ENCODE measurements at regions not wholly inside any gene's neighbourhood (a gene's known extent, or its start where the extent isn't known, plus 50 kb on each side); places are given as distances from the start of the nearest gene placed in this dataset.
"Not testable (repeated sequence)": the region's sequence is repeated elsewhere in the genome, so short reads cannot be mapped to it uniquely, and the experiment has no call there.

DNA sequence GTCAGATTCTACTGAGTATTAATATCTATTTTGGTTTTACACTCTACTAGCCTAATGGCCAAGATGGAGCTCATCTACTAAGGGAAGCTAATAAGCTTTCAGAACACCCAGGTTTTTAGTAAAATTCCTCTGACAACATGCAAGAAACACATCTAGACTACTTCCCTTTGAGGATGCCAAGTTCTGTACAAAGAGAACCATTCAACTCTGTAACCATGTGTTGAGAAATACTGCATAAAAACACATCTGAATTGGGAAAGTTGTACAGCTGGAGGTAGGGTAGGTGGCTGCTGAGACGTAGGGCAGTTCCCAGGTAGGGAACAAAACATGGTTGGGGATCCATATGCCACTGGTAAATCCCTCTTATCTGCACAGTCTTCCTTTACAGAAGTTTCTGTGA, 66.2 kb downstream of the SC5D start:
- DNase-seq = no peak

DNA sequence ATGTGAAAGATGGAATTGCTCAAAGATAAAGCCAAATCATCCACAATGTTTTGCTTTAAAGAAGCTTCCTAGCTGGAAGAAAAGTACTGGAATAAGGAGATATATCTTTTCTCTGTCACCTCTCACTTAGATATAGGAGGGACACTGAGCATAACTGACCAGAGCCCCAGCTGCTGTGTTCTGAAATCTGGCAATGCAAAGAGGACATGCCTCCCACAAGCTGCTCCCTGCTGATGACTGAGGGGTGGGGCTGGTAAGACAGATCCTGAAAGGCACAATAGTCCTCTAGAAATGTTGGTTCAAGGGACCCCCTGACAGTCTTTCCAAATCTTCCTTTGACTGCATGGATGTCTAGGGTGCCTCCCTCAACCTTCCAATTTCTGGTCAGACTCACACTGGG, 67.0 kb downstream of the SC5D start:
- no peak for DNase-seq

DNA sequence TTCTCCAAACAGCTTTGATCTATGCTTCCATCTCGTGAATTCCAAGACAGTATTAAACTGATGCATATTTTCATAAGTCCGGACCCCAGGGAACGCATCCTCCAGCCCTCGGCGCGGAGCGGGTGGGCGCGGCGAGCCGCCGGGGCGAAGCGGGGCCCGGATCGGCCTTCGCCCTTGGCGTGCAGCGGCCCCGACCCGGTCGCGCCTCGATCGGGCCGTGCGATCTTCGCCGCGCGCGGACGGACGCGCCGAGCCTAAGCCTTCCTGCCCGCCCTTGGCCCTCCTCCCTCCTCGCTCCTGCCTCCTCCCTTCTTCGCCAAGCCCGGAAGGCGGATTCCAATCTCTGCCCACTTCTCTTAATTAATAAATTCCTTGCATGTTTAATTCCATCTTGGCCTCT, 70.4 kb downstream of the SC5D start:
- DNase-seq = not testable (repeated sequence)

DNA sequence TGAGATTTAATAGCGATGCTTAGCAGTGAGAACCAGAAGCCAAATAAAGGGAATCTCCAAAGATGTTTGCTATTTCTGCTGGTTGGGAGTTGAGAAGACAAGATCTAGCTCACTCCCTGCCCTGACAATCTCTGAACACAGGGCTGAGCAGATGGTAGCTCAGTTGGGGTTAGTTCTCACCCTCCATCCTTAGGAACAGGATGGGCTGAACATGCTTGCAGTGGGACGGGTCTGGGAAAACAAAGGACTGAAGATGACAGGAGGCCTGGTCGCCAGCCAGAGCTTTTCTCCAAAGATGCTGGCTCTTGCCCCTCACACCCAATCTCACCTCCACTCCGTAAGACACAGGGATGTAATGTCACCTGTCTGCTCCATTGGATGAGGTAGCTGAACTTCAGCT, 72.7 kb downstream of the SC5D start:
- DNase-seq = no peak

DNA sequence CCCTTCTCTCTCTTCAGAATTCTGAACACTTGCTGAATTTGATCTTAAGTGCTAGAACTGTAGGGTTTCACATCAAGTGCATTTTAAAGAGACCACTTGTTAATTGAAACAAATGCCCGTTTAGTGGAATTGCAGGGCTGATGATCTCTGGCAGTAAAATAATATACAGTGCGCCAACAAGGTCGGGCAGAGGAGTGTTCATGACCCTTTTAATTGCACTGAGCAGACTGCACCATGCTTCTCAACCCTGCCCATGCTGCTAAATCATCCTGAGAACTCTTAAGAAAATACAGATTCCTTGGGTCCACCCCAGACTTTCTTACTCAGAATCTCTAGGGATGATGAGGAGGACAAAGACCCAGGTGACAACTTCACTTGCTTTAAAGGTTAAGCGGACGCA, 73.5 kb downstream of the SC5D start:
- no peak for DNase-seq

DNA sequence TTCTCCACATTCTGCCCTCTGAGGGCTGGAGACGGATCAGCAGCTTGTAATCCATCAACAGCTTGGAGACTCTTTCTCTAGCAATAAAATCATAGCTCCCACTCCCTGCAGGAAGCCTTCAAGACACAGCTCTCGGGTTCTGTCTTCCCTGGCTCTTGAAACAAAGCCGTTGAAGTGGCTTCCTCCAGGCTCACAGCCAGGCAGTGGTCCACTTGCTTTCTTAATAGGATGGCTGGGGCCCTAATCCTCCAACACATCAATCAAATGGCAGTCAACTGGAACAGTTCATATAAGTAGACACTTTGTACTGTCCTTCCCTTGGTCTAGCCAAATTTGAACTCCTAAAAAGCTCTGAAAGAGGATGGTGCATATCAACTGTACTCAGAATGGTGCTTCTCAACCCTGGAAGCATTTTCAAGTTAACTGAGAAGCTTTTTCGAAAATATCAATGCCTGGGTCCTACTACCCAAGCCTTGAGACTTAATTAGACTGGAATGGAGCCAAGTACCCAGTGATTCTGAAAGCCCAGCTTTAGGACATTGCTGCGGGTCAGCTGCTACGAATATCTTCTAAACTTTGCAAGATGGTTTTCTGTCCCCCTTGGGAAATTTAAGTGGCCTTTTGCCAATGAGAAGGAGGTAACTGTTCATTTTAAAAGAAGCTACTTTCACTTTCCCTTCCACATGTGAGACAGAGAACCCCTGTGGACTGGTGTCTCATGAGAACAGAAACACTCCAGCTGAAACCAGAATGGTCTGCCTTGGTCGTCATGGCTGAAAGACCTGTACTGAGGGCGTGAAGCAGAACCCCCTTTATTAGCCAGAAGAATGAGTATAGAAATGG, 74.7 kb downstream of the SC5D start:
- DNase-seq = peak; percentile 75

DNA sequence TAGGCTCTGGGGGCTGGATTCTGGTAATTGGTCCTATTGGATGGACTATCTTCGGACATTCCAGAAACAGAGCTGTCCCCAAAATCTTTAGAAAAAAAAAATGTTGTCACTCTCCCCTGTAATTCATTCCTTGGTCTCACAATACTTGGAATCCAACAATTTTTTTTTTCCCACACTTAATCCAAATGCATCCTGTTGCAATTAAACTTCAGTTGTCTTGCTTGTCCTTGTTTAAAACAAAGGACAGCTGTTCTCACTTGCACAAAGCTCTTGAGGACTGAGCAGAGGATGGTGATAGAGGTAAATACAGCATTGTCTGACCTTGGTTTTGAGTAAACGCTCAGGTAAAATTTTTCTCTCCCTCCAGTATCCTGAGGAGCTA, 75.3 kb downstream of the SC5D start:
- no peak for DNase-seq

DNA sequence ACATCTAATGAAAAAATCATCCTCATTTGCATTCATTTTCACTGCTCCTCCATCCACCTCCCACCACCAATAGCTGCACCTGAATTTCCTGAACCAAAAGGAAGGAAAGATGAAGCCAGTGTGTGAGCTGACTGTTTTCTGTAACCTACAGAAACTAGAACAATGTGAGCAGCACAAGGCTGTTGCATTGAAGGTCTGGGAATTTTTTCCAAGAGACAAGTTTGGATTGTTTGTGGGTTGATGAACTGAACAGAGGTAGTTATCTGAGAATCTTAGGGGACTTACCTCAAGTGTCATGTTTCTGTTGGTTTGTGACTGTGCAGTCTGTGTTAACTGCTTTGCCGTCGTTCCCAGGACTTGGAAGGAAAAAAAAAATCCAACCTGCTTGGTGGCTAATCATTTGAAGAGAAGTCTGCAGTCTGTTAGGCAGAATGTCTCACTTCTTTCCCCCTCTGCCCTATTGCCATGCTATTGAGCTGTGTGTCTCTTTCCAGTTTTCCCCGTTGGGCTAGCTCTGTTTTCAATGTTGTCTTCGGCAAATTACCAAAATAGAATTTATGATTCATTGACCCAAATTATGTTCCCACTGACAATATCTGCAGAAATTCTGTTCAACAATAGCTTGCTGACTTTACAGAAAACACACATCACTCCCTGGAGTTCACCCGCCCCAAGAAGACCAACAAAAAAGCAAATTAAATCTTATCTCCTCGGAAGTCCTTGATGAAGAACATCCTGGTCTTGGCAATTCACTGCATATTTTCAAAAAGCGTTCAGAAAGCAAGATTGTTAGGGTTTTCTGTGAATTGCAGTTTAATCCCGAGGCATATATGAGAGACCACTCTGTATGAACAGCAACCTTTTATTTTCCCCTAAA, 76.0 kb downstream of the SC5D start:
- DNase-seq = no peak

DNA sequence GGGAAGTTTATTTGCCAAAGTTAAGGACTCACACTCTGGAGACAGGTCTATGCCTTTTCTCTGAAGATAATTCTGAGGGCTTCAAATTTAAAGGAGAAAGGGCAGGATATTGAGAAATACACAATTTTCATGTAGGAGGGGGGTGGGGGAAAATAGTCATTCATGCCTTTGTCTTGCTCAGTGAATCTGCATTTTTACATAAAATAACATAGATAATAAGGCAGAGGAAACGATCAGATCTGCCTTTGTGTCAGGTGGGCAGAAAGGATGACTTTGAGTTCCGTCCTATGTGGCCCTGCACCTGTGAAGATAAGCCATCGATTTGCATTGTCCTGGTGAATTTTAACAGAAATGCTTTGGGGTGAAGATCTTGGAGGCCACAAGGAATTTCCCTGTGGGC, 76.8 kb downstream of the SC5D start:
- no peak for DNase-seq

DNA sequence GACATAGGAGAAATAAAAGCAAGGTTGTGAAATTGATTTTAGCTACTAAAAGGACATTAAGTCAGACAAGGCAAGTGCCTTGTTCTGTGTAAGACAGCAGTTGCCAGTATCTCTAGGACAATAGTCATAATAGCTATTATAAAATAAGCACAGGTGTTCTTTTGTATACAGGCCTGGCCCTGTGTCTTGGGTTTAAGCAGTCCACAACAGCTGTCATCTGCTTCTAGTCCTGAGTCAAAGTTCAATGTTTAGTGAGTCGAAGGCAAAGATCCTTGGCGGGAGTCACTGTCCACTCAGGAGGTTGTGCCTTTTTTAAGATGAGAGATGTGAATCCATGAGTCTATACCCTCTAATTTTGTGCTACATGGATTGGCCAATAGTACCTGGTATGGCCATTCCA, 79.5 kb downstream of the SC5D start:
- DNase-seq = no peak

DNA sequence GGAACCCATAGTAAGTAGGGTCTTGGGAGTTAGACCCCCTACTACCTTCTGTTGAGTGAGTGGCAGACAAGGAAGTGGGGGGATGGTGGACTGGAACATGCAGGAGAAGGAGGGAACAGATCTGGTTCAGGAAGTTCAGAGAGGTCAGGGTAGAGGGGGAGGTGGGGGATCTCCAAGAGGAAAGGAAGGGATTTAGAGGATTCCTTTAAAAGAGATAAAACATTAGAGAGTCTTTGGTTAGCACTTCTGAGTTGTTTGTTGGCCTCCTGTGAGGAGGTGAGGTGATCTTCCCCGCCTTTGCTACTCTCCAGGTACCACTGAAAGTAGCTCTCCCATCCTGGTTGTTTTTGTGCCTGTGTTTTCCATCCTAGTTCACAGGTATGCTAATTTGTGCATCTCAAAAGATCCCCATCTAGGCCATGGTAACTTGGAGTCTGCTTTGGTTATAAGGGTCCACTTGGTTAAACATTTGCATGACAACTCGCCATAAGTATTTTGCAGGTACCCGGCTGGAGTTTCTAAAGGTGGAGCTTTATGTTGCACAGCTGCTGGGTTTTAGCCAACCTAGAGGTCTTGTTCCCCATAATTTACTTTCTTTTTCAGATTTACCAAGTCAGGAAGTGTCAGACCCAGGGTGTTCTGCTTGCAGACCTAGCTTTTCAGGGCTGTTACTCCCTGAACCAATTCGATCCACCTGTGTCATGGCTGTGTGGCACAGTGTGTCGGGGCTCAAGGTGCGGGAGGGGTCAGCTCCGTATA, 79.3 kb upstream of the SORL1 start:
- DNase-seq = no peak

DNA sequence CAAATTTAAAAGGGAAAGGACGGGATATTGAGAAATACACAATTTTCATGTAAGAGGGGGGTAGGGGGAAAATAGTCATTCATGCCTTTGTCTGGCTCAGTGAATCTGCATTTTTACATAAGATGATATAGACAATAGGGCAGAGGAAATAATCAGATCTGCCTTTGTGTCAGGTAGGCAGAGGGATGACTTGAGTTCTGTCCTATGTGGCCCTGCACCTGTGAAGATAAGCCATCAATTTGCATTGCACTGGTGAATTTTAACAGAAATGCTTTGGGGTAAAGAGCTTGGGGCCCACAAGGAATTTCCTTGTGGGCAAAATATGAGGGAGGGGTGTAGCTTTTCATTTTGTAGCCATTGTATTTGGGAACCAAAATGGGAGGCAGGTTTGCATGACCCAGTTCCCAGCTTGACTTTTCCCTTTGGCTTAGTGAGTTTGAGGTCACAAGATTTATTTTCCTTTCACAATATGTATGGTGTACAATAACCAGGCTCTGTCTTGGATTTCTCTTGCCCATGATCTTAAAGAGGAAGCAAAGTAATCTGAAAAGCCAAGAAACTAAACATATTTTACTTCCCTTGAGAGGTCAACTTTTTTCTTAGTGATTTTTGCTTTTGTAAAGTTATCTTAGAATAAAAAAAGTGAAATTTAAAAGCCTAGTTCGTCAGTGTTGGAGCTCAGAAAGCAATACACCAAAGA, 77.7 kb upstream of the SORL1 start:
- no peak for DNase-seq

DNA sequence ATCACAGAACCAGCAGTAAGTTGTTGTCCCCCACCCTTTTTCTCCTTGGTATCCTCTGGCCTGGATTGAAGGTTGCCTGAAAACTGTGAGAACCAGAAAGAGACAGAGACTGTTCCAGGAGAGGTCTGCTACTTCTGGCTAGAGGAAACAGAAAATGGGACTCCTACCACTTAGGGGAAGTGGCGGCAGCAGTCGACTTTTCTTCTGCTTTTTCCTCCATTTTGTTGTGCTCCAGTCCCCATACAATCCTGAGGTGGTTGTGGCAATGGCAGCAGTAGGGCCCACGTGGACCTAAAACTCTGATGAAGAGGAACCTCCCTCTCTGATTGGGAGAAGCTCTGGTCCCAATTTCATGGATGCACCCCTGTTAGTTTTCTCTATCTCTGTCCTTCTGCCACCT, 76.0 kb upstream of the SORL1 start:
- DNase-seq = no peak

DNA sequence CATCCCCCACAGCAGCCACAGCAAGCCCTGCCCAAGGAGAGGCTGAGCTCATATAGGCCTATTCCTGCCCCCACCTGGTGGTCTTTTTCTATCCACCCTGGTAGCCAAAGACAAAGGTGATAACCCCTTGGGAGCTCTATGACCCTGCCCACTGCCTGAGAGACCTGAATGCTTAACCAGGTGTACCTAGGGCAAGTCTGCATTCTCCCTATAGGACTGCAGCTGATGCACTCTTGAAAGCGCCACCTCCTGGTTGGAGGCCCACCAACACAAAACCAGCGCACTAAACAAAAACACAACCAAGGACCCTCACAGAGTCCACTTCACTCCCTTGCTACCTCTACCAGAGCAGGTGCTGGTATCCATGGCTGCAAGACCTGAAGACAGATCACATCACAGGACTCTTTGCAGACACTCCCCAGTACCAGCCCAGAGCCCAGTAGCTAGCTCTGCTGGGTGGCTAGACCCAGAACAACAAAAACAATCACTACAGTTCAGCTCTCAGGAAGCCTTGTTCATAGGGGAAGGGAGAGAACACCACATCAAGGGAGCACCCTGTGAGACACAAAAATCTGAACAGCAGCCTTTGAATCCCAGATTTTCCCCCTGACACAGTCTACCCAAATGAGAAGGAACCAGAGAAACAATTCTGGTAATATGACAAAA, 72.8 kb upstream of the SORL1 start:
- not testable (repeated sequence) for DNase-seq

DNA sequence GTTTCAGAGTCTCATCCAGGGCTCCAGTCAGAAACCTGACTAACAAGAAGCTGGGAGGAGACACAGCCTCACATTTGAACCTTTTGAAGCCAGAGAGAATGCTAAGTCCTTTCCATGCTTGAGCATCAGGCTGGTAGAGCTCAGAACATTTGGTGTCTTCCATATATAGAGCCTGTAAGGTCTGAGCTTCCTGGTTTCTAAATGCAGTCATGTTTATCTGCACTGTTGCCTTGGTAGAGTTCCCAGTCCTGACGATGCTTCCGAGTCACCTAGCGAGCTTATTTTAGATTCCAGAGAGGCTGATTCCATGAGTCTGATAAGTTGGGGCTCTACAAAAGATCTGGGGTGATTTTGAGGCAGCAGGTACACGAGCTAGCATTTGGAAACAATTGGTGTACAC, 68.4 kb upstream of the SORL1 start:
- DNase-seq = no peak

DNA sequence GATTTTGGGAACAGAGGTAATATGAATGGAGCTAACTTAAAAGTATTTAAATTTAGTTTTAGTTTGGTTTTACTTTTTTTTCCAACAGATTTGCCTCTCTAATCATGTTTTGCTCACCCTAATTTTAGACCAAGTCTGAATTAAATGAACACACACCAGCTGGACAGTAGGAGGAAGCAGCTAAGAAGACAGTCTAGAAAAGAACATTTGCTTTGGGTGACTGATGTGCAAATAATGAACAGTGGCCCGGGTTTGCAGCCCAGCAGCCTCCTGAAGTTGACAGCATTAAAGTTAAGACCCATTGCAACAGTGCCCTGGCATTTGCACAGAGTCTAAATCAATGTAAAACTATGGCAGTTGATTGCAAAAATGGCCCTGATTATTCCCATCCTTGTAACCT, 66.4 kb upstream of the SORL1 start:
- no peak for DNase-seq
